Gastroesophageal sphincter (tissue), 3 donors: ENCODE measurements at regions not wholly inside any gene's neighbourhood (a gene's known extent, or its start where the extent isn't known, plus 50 kb on each side); places are given as distances from the start of the nearest gene placed in this dataset.

Source experiments
- EP300 ChIP-seq: sonication (generic); formaldehyde crosslinking; IDR thresholded peaks from one replicate; pipeline ENCODE4 v1.6.1; 2017; ENCODE audit warnings: antibody characterized with exemption, mild to moderate bottlenecking
- TF ChIP-seq, protein P1 (sequence below), 4 experiments: fragments of 200-600 bp in 2 of 4; fragments of 450-650 bp in 2 of 4; sonication (generic) in 1 of 4; IDR thresholded peaks; one replicate each; pipeline ENCODE4 v1.5.1; 2017 to 2019; ENCODE audit warnings: antibody characterized with exemption in 4 of 4, mild to moderate bottlenecking in 2 of 4, moderate library complexity in 2 of 4

DNA sequence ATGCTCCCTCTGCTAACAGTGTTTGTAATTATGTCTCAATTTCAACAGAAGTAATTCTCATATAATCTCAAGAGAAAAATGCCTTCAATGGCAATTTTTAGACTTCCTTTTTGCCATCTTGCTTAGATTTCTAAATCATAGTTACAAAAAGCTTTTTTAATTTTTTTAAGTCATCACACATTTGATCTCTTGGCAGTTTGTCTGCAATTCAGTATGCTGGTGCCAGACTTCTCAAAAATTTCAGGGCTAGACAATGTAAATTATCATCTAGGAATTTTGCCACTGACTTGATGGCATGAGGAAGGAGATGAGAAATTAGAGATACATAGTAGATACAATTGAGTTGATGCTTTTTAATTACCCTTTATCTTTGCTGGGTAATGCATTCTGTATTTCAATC is 1176.7 kb upstream of the CNTN5 start:
- TF ChIP-seq, protein P1, sequence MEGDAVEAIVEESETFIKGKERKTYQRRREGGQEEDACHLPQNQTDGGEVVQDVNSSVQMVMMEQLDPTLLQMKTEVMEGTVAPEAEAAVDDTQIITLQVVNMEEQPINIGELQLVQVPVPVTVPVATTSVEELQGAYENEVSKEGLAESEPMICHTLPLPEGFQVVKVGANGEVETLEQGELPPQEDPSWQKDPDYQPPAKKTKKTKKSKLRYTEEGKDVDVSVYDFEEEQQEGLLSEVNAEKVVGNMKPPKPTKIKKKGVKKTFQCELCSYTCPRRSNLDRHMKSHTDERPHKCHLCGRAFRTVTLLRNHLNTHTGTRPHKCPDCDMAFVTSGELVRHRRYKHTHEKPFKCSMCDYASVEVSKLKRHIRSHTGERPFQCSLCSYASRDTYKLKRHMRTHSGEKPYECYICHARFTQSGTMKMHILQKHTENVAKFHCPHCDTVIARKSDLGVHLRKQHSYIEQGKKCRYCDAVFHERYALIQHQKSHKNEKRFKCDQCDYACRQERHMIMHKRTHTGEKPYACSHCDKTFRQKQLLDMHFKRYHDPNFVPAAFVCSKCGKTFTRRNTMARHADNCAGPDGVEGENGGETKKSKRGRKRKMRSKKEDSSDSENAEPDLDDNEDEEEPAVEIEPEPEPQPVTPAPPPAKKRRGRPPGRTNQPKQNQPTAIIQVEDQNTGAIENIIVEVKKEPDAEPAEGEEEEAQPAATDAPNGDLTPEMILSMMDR (IDR thresholded peaks at IDR 0.05) = no peak
- no peak for TF ChIP-seq EP300
